ENCODE measurements at regions not wholly inside any gene's neighbourhood (a gene's known extent, or its start where the extent isn't known, plus 50 kb on each side); places are given as distances from the start of the nearest gene placed in this dataset.
"Not testable (repeated sequence)": the region's sequence is repeated elsewhere in the genome, so short reads cannot be mapped to it uniquely, and the experiment has no call there.

DNA sequence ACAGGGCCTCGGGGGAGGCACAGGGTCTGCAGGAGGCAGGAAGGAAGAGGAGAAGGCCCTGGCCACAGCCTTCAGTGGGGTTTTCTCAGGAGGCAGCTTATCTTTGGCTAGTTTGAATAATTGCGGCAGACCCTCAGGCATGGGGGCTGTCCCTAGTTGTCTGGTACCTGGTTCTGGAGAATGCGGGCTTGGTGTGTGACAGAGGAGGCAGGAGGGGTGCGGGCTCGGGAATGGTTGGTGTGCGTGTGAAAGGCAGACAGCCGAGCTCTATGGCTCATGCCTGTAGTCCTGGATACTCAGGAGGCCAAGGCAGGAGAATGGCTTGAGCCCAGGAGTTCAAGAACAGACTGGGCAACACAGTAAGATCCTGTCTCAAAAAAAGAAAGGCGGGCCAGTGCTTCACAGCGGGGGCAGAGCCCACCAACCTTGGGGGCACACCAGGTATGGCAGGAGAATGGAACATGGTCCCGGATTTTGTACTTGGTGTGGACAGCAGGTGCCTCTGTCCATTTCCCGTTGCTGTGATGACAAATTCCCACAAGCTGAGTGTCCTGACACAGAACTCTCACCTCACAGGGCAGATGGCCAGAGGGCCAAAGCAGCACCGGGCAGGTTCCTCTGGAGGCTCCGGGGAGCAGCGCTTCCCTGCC, 640.6 kb downstream of the TBC1D22A start:
- no peaks in the 10 kb centered on the region for H3K36me3 ChIP-seq
- no peak overlapping the region for H3K4me3 ChIP-seq
- H3K27me3 ChIP-seq: no peaks in the 10 kb centered on the region
- no peak for DNase-seq (ENCODE audit: low read depth in 1 of 2, low spot score in 1 of 2)
- no peak overlapping the region for H3K27ac ChIP-seq
- TF ChIP-seq, protein P1, sequence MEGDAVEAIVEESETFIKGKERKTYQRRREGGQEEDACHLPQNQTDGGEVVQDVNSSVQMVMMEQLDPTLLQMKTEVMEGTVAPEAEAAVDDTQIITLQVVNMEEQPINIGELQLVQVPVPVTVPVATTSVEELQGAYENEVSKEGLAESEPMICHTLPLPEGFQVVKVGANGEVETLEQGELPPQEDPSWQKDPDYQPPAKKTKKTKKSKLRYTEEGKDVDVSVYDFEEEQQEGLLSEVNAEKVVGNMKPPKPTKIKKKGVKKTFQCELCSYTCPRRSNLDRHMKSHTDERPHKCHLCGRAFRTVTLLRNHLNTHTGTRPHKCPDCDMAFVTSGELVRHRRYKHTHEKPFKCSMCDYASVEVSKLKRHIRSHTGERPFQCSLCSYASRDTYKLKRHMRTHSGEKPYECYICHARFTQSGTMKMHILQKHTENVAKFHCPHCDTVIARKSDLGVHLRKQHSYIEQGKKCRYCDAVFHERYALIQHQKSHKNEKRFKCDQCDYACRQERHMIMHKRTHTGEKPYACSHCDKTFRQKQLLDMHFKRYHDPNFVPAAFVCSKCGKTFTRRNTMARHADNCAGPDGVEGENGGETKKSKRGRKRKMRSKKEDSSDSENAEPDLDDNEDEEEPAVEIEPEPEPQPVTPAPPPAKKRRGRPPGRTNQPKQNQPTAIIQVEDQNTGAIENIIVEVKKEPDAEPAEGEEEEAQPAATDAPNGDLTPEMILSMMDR (IDR thresholded peaks at IDR 0.05; ENCODE audit: low read depth, low read length): no peak
- no peaks in the 10 kb centered on the region for H3K9me3 ChIP-seq (ENCODE audit: low read depth)
- no peaks in the 10 kb centered on the region for H3K4me1 ChIP-seq (ENCODE audit: low read depth)

DNA sequence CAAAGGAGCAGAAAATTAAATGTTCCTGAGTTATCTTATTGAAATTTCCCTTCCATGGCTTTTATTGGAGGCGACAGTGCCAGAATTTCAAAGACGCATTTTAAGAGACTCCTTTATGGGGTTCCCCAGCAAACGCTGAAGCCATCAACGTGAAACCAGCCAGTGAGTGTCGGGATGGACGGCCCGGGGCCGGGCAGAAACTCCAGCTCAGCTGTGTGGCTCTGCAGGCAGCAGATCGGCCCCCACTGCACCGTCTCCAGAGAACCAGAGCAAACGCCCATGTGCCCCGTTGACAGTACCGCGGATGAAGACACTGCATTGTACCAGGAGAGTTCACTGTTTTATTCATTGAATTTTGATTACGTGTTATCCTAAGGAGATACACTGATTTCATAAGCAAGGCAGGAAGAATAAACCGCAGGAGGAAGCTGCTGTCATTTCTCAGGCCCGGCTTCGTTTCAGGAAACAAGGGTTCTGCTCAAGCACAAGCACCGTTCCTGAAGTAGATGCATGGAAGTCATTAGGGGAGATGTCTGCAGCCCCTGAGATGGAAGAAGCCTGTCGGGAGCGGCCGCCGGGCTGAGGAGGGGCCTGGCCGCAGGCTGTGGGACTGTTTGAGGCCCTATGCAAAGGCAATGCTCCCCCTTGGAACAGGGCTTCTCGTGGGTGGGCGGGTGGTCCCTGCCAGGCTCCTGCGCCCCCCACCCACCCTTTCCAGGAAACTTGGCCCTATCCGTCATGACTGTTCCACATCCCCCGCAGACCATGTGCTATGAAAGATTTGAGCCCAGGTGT, 639.7 kb downstream of the TBC1D22A start:
- TF ChIP-seq, protein P1 (IDR thresholded peaks at IDR 0.05; ENCODE audit: low read depth, low read length): no peak
- DNase-seq (ENCODE audit: low read depth in 1 of 2, low spot score in 1 of 2): peak in 1 of 2 donors; percentile 31

DNA sequence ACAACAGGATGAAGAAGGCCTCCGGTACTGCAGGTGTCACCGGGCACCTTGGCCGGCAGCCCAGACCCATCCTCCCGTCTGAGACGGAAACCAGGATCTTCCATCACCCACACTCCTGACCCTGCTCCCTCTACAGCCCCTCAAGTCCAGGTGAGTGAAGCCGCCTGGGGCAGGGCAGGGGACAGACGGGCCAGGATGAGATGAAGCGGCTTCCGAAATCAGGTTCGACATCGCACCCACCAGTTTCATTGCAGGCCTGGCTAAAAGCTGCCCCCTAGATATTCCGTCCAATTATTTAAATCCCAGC, 639.1 kb downstream of the TBC1D22A start:
- no peak overlapping the region for H3K4me3 ChIP-seq
- TF ChIP-seq, protein P1 (IDR thresholded peaks at IDR 0.05; ENCODE audit: low read depth, low read length): no peak
- no peaks in the 10 kb centered on the region for H3K9me3 ChIP-seq (ENCODE audit: low read depth)
- H3K36me3 ChIP-seq: no peaks in the 10 kb centered on the region
- no peaks in the 10 kb centered on the region for H3K4me1 ChIP-seq (ENCODE audit: low read depth)
- no peak overlapping the region for H3K27ac ChIP-seq
- DNase-seq (ENCODE audit: low read depth in 1 of 2, low spot score in 1 of 2): no peak
- H3K27me3 ChIP-seq: no peaks in the 10 kb centered on the region

More for the DNA sequence above, 639.7 kb downstream of the TBC1D22A start:
- H3K27me3 ChIP-seq: no peaks in the 10 kb centered on the region
- H3K9me3 ChIP-seq (ENCODE audit: low read depth): no peaks in the 10 kb centered on the region
- no peaks in the 10 kb centered on the region for H3K36me3 ChIP-seq
- H3K27ac ChIP-seq: no peak overlapping the region
- no peaks in the 10 kb centered on the region for H3K4me1 ChIP-seq (ENCODE audit: low read depth)
- no peak overlapping the region for H3K4me3 ChIP-seq

DNA sequence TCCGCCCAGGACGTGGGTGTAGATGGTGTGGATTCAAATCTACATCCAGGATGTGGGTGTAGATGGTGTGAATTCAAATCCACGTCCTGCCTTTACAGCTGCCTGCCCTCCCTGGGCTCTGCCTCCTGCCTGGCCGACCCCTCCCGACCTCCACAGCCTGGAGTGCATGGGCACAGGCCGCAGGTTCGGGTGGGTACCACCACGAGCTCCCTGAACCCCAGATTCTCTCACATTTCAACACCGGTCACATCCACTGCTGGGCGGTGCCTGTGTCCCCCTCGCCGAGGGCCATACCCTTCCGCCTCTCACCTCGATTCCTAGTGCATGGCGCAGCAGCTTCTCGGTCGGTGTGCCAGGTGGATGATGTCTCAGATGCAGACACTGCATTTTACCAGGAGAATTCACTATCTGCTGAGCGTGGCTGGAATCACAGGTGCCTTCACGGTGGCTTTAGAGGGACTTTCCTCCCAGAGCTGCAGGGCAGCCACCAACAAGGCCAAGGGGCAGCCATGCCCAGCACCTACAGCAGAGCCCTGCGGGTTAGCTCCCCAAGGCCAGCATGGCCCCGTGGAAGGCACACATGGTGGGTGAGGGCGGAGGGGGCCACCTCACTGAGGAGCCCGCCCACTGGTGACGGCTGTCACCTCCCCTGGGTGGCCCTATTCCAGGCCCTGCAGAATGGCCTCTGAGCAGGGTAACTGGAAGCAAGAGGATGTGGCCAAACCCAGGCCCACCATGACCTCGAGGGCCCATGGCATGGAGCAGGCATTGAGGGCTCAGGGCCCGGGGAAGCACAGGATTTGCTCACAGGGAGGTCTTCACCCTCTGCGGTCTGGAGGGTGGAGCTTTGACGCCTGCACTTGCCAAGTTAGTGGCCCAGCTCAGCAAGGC, 638.5 kb downstream of the TBC1D22A start:
- no peaks in the 10 kb centered on the region for H3K36me3 ChIP-seq
- DNase-seq (ENCODE audit: low read depth in 1 of 2, low spot score in 1 of 2): no peak
- H3K4me1 ChIP-seq (ENCODE audit: low read depth): no peaks in the 10 kb centered on the region
- TF ChIP-seq, protein P1 (IDR thresholded peaks at IDR 0.05; ENCODE audit: low read depth, low read length): no peak
- no peak overlapping the region for H3K4me3 ChIP-seq
- H3K27me3 ChIP-seq: no peaks in the 10 kb centered on the region
- H3K9me3 ChIP-seq (ENCODE audit: low read depth): no peaks in the 10 kb centered on the region
- H3K27ac ChIP-seq: no peak overlapping the region

DNA sequence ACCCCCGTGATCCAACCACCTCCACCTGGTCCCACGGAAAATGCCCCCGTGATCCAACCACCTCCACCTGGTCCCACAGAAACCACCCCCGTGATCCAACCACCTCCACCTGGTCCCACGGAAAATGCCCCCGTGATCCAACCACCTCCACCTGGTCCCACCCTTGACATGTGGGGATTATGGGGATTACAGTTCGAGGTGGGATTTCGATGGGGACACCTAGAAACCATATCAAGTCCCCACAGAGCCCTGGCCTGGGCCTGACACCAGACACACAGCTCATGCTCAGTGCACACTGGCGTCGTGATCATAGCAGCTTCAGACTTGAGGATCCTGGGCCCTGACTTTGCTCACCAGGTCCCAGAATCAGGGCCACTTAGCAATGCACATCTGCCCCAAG, 637.7 kb downstream of the TBC1D22A start:
- not testable (repeated sequence) for DNase-seq (ENCODE audit: low read depth in 1 of 2, low spot score in 1 of 2); H3K27me3 ChIP-seq; H3K36me3 ChIP-seq; H3K4me1 ChIP-seq (ENCODE audit: low read depth); H3K9me3 ChIP-seq (ENCODE audit: low read depth); H3K27ac ChIP-seq; H3K4me3 ChIP-seq
